ELF-1 (cell line): ENCODE measurements at regions not wholly inside any gene's neighbourhood (a gene's known extent, or its start where the extent isn't known, plus 50 kb on each side); places are given as distances from the start of the nearest gene placed in this dataset.

Experiments used
- DNase-seq: peaks from one replicate; pipeline ENCODE4 v3.0.0-alpha.2; 2016; ENCODE audit warnings: low read depth, low spot score

DNA sequence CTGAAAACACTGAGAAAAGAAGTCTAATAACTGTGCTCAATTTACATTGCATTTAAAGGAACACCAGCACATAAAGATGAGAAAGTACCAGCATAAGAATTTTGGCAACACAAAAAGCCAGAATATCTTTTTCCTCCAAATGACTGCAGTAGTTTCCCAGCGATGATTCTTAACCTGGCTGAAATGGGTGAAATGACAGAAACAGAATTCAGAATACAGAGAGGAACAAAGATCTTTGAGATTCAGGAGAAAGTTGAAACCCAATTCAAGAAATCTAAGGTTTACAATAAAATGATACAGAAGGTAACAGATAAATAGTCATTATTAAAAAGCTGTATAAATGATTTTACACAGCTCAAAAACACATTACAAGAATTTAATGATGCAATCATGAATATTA lies 197.0 kb upstream of the EYS start:
- no peak for DNase-seq

DNA sequence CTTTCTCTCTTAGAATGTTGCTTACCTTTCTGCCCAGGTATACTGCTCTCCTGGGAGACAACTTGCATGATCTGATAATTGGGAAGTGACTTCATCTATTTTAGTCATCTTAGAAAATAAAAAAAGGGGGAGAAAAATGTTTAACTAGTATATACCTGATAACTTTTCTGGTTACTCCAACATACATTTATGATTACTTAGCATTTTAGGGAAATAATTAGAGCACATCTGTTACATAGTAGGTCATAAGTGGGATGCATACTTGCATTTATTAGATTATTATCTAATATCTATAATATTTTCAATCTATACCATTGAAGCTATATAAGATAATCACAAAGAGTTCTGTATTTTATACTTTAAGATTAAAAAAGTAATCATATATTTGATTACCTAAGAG lies 193.9 kb upstream of the EYS start:
- no peak for DNase-seq

DNA sequence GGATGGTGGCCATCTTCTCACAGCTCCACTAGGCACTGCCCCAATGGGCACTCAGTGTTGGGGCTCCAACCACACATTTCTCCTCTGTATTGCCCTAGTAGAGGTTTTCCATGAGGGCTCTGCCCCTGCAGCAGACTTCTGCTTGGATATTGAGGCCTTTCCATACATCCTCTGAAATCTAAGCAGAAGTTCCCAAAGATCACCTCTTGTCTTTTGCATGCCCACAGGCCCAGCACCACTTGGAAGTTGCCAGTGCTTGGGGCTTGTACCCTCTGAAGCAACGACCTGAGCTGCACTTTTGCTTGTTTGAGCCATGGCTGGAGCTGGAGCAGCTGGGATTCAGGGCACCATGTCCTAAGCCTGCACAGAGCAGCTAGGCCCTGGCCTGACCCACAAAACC lies 189.1 kb upstream of the EYS start:
- no peak for DNase-seq

DNA sequence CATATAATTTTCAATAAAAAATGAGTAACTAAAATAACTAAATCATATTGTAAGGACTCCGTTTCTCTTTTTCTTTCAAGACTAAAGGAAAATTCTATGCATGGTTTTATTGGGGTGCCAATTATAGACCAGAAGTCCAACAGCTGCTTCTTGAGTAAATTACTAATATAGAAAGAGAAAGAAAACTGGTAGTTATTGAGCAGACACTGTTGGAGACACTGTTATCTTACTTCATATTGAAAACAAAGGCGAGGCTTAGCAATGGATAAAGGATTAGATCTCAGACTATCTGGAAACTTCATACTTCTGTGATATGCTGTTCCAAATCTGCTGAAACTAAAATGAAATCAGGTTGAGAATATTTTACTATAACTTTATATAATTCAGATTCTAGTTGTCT lies 169.6 kb upstream of the EYS start:
- no peak for DNase-seq

DNA sequence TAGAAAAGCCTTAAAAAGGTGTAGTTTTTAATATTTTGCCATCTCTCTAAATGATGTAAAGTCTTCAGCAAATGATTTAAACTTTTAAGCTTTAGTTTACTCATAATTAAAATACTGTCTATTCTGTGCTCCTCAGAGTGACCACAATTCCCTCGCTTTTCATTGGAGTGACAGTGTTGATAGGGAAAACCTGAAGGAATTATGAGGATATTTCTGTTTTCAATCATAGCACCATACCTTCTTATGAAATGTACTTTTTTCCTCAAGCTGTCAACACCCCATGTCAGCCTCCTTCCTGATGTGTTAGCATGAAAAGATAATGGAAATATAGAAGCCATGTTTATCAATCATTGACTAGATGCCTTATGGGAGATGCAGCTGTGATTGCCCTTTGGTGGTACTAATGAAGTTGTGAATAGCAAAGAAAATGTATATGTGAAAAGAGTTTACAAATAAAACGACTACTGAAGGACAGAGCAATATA lies 145.4 kb upstream of the EYS start:
- DNase-seq, result no peak

DNA sequence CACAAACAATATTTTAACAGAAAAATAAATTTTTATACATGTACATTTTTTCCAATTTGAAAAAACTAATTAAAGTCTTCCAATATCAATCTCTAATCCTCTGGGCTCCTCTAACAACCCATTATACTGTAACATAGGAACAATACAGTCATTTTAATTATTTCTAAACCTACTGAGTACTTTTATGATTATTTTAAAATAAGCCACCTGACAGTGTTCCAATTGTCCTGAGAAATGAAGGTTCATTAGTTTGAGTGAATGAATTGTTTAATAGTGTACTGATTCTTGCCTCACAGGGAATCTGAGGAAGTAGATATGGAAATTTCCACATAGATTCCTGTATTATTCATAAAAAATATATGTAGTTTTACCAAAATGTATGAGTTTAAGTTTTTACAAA lies 123.1 kb upstream of the EYS start:
- no peak for DNase-seq

DNA sequence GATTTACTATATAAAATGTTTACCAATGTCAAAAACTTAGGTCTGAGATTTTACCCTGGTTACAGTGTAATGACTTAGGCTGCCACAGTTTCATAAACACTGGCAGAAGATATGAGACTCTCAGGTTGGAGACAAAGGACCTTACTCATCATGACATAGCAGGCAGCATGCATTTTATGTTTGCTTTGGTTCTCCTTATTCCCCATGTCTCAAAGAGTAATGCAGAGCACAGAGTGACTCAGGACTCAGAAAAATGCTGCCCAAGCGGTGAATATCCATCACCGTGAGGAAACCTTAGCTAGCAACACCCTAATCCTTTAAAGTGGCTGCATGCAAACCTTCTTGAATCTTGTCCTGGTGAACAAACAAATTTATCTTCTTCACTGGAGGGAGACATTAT lies 112.1 kb upstream of the EYS start:
- DNase-seq, result no peak

DNA sequence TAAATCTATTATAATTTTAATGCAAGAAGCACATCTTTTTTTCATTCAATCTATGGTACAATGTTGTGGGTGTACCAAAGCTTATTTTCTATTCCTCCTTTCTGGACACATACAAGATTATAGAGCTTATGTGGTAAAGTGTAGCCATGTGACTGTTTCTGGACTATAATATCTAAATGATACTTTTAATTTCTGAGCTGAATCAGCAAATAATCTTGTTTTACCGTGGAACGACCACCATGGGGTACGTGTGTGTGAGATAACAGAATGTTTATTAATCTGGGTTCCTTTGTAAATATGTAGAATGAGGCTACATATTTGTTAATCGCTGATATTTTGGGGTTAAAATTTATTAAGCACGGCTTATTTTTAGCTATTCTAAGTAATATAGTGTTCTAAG lies 111.5 kb upstream of the EYS start:
- no peak for DNase-seq

DNA sequence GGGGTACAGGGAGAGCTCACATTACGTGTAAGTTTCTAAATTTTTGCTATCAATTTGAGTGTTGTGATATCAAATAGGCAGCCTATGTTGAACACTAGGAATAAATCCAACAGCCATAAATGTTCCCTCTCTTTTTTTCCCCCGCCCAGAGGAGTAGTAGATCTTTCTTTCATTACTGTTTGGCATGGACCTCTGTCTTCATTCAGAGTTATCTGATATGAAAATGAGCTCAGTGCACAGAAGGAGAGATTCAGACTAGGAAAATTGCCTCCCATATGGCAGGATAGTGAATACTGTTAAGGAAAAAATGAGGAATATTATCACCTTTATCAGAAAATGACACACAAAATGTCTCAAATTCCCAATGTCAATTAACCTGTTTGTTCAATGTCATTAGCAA lies 110.0 kb upstream of the EYS start:
- no peak for DNase-seq

DNA sequence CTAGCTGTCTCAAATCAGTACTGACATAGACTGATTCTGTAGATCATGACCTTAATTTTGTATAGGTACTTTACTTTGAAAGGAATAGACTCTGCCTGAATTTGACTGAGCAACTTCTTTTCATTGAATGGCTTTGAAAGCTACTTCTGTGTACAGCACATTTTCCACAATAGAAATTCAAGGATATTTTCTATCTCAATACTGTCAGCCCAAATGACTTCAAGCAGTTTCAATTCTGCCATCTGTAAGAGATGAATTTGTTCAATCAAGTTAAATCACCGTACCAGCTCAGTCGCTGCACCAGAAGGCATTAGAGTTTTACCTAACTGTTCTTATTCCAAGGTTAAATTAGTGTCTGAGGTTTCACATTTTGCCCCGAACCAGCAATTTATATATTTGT lies 107.0 kb upstream of the EYS start:
- DNase-seq, result no peak

DNA sequence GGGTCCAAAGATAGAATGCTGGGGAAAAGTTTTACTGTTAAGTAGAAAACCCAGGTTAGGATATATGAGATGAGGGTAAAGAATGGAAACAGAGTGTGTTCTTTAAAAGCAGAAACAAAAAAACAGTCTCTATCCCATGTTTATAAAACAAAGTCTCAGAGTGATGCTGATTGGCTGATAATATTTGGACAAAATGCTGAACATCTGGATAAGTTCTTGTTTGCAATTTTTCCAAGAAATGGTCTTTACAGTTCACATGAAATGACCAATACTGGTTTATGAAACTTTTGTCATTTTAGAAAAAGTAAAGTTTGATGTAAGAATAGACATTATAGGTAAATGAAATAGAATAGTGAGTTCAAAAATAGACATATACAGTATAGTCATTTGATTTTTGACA lies 96.2 kb upstream of the EYS start:
- DNase-seq, result no peak

DNA sequence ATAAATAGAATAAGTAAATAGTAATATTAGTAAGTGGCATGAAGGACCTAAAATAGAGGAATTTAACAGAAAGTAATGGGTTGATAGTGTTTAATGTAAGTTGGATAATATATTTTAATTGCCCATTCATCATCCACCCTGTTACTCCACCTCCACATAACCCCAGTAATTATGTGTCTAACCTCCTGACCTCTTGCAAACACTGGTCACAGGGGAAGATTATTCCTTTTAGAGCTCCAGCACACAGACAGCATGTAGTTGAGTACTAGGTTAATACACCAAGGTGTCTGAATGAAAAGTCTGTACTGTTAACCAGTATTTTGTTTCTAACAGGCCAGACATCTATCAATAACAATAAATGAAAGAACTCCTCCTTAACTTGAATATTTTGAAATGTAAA lies 92.4 kb upstream of the EYS start:
- no peak for DNase-seq

DNA sequence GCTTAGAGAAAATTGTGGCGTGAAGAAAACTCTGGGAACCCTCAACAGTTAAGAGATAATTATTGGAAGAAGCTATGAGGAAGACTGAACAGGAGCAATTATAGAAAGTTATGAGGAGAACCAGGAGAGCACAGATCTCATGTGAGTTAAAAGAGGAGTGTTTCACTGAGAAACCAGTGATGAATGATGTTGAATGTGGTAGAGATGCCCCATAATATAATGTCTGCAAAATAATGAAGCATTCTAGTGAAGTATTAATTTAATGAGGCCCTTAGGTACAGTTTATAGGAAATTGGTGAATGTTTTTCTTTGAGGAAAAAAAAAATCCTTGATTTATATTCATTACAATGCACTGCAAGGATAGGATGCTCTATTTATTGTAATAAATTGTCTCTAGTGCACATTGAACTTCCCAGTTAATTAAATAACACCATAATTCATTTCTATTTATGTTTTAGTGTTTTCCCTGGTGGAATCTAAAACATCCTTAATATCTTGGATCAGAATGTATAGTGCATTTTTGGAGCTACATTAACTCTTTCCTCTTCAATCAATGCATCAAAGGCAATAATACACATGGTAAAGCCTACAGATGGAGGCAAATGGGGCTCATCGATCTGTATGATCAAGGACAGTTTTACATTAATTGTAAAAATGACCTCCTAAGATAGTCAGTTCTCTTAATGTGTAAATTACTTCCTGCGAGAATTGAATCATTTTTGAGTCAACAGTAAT lies 91.4 kb upstream of the EYS start:
- DNase-seq, result no peak

DNA sequence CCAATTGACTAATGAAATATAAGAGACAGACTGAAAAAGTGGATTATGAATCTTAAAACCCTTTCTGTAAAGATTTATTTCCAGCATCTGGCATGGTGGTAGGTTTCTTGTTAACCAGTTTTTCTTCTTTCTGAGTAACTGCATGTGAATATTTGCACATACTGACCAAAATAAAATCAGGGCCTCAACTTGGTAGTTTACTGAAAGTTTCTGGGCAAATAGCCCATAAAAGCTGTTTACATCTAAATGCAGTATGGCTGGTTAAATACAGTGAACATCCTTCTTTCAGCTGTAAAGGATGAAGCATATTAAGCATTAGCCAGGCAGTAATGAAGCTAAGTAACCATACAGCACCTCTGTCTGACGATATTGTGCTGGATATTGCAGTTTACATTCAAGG lies 83.6 kb upstream of the EYS start:
- no peak for DNase-seq

DNA sequence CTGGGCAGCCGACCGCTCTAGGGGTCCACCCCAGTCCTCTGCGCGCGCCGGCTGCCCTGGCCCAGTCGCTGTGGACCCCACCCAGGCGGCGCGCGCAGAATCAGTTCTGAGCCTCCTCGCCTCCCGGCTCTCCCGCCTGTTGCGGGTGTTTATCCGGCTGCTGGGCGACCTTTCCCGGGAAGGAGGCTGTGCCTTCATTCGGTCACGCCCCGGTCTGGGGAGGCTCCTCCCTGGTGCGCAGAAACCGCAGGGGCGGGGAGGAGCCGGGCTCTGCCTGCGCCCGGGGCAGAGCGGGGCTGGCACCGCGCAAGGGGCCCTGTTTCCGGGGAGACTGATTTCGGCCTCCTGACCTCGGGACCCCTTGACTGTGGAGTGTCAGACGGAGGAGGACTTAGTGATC lies 80.8 kb upstream of the EYS start:
- peak; percentile 4 for DNase-seq

DNA sequence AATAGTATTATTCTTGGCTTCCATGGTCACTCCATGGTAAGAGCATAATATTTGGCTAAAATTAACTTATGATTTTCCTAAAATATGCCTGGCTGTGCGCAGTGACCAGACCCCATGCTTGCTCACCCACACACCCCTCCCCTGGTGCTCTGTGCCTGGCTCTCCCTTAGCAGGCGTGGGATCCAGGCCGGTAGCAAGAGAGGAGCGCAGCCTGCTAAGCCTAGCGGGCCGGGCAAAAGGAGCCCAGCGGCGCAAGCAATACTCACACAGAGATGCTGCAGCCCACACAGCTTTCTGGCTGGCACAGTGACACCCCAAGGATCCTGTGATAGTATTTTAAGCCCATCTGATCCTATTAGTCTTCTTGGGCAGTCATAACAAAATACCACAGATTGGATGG lies 79.8 kb upstream of the EYS start:
- no peak for DNase-seq

DNA sequence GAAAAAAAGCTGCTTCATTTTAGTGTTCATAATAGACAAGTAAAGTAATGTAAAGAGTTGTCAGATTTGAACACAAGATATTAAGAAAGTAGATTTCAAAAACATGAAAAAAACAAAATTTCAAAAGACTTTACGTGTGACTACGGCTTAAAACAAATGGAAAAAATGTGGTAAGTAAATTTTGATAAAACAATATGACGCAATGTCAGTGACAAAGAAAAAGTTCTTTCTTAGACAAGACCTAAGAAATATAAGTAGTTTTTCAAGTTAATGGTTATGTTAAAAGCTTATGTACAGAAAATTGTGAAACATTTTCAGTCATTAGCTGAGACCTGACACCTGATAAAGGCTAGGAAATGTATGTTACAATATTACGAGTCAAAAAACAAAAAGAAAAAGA lies 73.7 kb upstream of the EYS start:
- no peak for DNase-seq

DNA sequence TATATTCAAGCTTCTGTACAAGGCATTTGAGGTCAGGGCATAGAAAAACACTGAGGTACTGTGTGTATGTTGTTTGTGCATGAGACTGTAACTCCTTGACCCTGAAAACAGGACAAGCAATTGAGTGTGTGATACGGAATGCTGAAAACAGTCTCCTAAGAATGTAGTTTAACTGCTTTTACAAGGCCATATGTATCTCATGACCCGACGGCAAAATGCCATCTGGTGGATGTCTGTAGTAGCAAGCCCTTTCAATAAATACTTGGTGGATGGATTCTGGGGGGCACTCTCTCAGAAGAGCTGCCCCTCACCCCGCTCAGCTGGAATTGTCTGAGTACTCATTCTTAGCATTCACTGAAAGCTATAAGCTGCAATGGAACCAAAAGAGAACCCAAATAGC lies 69.3 kb upstream of the EYS start:
- peak; percentile 3 for DNase-seq

DNA sequence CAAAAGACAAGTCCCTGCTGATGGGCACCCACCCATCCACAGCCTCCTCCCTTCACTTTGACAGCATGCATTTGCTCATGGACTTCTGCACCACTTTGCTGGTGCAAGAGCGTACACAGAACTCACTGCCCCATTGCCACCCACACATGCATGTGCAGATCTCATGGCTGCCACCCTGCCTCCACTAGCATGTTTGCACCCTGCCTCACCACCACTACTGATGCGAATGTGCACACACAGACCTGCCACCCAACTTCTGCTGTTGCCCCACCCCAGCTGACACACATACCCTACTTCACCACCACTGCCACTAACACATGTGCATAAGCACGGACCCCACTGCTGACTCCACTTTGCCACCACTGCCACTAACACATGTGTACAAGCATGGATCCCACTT lies 64.9 kb upstream of the EYS start:
- DNase-seq, result no peak

DNA sequence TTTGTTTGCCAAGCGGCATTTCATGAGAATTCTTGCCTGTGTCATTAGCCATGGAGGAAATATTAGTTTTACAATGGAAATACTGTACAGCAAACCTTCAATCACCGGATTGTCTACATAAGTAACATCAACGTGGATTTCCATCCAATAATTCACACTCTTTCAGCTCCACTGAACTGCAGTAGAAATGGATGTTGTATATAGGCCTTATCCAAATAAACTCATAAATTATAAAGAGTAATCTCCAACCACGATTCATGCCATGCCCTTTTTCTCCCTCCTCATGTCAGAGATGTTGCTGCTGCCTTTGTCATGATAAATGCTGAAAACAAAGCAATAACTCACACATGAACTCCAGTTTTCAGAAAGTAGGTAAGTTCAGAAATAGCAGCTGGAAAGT lies 54.9 kb upstream of the EYS start:
- no peak for DNase-seq

DNA sequence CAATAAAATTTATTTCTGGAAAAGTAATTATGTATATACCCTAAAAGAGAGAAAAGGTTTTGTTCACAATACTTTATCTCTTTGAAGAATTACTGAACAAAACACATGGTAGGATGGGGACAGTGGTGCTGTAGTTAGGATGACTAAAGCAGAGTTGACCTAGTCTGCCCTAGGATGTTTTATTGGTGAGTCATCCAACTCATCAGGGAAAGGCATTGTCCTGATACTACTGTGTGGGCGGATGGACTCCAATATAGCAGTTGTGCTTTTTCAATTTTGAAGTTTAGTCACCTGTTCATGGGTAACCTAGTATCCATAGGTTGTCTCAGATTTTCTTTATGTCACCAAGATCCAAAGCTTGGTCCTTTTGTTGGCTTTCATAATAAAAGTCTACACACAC lies 53.3 kb upstream of the EYS start:
- no peak for DNase-seq
